Nephron (organoid): ENCODE measurements at regions not wholly inside any gene's neighbourhood (a gene's known extent, or its start where the extent isn't known, plus 50 kb on each side); places are given as distances from the start of the nearest gene placed in this dataset.

Source experiments
- H3K27ac Mint-ChIP-seq, 3 experiments: 2 replicates each; pipeline ENCODE4 v1.8.0; 2020; ENCODE audit warnings: mixed read lengths in 3 of 3, mild to moderate bottlenecking in 2 of 3, moderate library complexity in 1 of 3
- H3K27me3 Mint-ChIP-seq: 2 replicates; pipeline ENCODE4 v1.8.0; 2021; ENCODE audit warnings: low read depth, mild to moderate bottlenecking, moderate library complexity, mixed read lengths
- H3K36me3 Mint-ChIP-seq: 2 replicates; pipeline ENCODE4 v1.8.0; 2020; ENCODE audit warnings: low read depth, mixed read lengths
- H3K4me1 Mint-ChIP-seq: 2 replicates; pipeline ENCODE4 v1.8.0; 2020; ENCODE audit warnings: mixed read lengths
- H3K4me3 Mint-ChIP-seq, 3 experiments: 2 replicates each; pipeline ENCODE4 v1.8.0; 2020; ENCODE audit warnings: mild to moderate bottlenecking in 3 of 3, mixed read lengths in 3 of 3, moderate library complexity in 2 of 3
- H3K9me3 Mint-ChIP-seq: 2 replicates; pipeline ENCODE4 v1.8.0; 2020; ENCODE audit warnings: mixed read lengths
- CTCF ChIP-seq, 3 experiments: fragments of 200-600 bp; sonication (generic); IDR thresholded peaks; one replicate each; pipeline ENCODE4 v1.5.0; 2021; ENCODE audit warnings: antibody characterized with exemption in 3 of 3; ENCODE audit not compliant: unreplicated experiment in 3 of 3

- H3K27me3 Mint-ChIP-seq = no peaks in the 10 kb centered on the region
- no peak for TF ChIP-seq CTCF (IDR thresholded peaks at IDR 0.05; ENCODE audit: unreplicated experiment in 3 of 3)
- H3K4me3 Mint-ChIP-seq = no peak overlapping the region
- H3K9me3 Mint-ChIP-seq = peaks cover 7% of the 10 kb centered on the region
- H3K27ac Mint-ChIP-seq = no peak overlapping the region
- H3K36me3 Mint-ChIP-seq = no peaks in the 10 kb centered on the region
- no peaks in the 10 kb centered on the region for H3K4me1 Mint-ChIP-seq
Observed at GRCh38 chr5:175079707-175080106, 355.3 kb downstream of the MSX2 start.

DNA sequence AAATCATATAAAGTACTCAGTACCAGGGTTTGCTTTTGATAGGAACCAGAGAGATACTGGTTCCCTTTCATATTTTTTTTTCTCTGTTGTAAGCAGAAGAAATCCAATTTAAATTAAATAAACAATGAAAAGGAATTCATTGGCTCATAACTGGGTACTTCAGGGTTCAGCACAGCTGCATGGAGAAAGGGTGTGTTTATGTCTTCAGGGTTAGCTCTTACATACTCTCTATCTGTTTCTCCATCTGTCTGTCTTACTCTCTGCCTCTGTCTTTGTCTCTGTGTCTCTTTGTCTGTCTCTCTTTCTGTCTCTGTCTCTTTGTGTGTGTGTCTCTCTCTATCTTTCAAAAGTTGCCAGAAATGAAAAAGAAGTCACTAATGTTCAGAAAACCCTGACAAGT is 345.9 kb downstream of the MSX2 start:
- Mint-ChIP-seq H3K4me3 (no peak overlapping the region), H3K9me3 (peaks cover 6% of the 10 kb centered on the region), H3K36me3 (no peaks in the 10 kb centered on the region), H3K4me1 (no peaks in the 10 kb centered on the region), H3K27me3 (peaks cover 3% of the 10 kb centered on the region), H3K27ac (no peak overlapping the region)
- no peak for TF ChIP-seq CTCF (IDR thresholded peaks at IDR 0.05; ENCODE audit: unreplicated experiment in 3 of 3)

GRCh38 chr5:175060257-175060656 is 335.9 kb downstream of the MSX2 start:
- Mint-ChIP-seq H3K27ac (peak overlapping the region in 1 of 3 experiments; percentile 20), H3K4me1 (peaks cover 8% of the 10 kb centered on the region)

GRCh38 chr5:175059687-175060211 is 335.4 kb downstream of the MSX2 start:
- peaks cover 8% of the 10 kb centered on the region for H3K4me1 Mint-ChIP-seq
- H3K4me3 Mint-ChIP-seq = peak overlapping the region; percentile 27 to 33 (median 31)
- peak in 1 of 3 experiments; percentile 14 for TF ChIP-seq CTCF (IDR thresholded peaks at IDR 0.05; ENCODE audit: unreplicated experiment in 3 of 3)
- no peaks in the 10 kb centered on the region for H3K36me3 Mint-ChIP-seq
- no peaks in the 10 kb centered on the region for H3K9me3 Mint-ChIP-seq
- H3K27me3 Mint-ChIP-seq = peaks cover 35% of the 10 kb centered on the region
- H3K27ac Mint-ChIP-seq = peak overlapping the region in 1 of 3 experiments; percentile 20

More at GRCh38 chr5:175060257-175060656, 335.9 kb downstream of the MSX2 start:
- Mint-ChIP-seq H3K4me3 (peak overlapping the region; percentile 27 to 33 (median 31)), H3K9me3 (no peaks in the 10 kb centered on the region), H3K36me3 (no peaks in the 10 kb centered on the region), H3K27me3 (peaks cover 35% of the 10 kb centered on the region)
- no peak for TF ChIP-seq CTCF (IDR thresholded peaks at IDR 0.05; ENCODE audit: unreplicated experiment in 3 of 3)

GRCh38 chr5:175056831-175057230 is 332.4 kb downstream of the MSX2 start:
- TF ChIP-seq CTCF (IDR thresholded peaks at IDR 0.05; ENCODE audit: unreplicated experiment in 3 of 3) = no peak
- Mint-ChIP-seq H3K27ac (no peak overlapping the region), H3K4me1 (peaks cover 8% of the 10 kb centered on the region), H3K4me3 (no peak overlapping the region), H3K27me3 (peaks cover 51% of the 10 kb centered on the region), H3K9me3 (no peaks in the 10 kb centered on the region), H3K36me3 (no peaks in the 10 kb centered on the region)

DNA sequence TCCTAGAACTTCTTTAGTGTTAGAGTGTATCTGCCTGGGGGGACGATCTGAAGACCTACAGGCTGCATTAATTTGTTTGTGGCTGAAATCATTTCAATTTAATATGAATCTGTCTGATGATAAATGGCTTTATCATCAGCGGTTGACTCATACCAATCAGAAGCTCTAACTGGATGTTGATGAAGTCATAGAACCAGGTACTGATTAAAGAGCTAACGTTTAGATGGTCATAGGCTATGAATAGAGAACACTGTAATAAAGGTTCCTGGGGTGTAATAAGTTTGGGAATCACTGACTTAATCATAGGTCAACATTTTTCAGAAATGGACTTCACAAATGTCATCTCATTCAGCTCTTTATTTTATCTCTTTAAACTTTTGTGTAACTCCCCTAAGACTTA is 329.9 kb downstream of the MSX2 start:
- H3K27me3 Mint-ChIP-seq = peaks cover 46% of the 10 kb centered on the region
- no peaks in the 10 kb centered on the region for H3K9me3 Mint-ChIP-seq
- no peak overlapping the region for H3K27ac Mint-ChIP-seq
- H3K4me1 Mint-ChIP-seq = no peaks in the 10 kb centered on the region
- TF ChIP-seq CTCF (IDR thresholded peaks at IDR 0.05; ENCODE audit: unreplicated experiment in 3 of 3) = no peak
- no peaks in the 10 kb centered on the region for H3K36me3 Mint-ChIP-seq
- H3K4me3 Mint-ChIP-seq = no peak overlapping the region
